Endothelial cell of umbilical vein (primary cell): ENCODE measurements at regions not wholly inside any gene's neighbourhood (a gene's known extent, or its start where the extent isn't known, plus 50 kb on each side); places are given as distances from the start of the nearest gene placed in this dataset.

ENCODE experiments used
- EZH2 ChIP-seq: IDR thresholded peaks from 2 replicates; pipeline ENCODE4 v1.6.1; 2012; ENCODE audit warnings: borderline replicate concordance, low read depth, mild to moderate bottlenecking, moderate library complexity, low read length, inconsistent platforms; ENCODE audit not compliant: severe bottlenecking
- FOS ChIP-seq: IDR thresholded peaks from 2 replicates; pipeline ENCODE4 v1.6.1; 2011; ENCODE audit warnings: mild to moderate bottlenecking, low read length, moderate library complexity, borderline replicate concordance; ENCODE audit not compliant: insufficient read depth
- GATA2 ChIP-seq: IDR thresholded peaks from 2 replicates; pipeline ENCODE4 v1.7.0; 2011; ENCODE audit warnings: low read depth, mild to moderate bottlenecking, moderate library complexity, mixed read lengths, low read length; ENCODE audit not compliant: insufficient read length, insufficient read depth
- JUN ChIP-seq: IDR thresholded peaks from 2 replicates; pipeline ENCODE4 v1.6.1; 2011; ENCODE audit warnings: borderline replicate concordance, low read depth; ENCODE audit not compliant: insufficient read length, insufficient read depth
- MYC ChIP-seq: IDR thresholded peaks from one replicate; pipeline ENCODE4 v1.6.1; 2011; ENCODE audit warnings: mild to moderate bottlenecking, low read depth, low read length
- POLR2A ChIP-seq: IDR thresholded peaks from 2 replicates; pipeline ENCODE4 v1.6.1; 2012; ENCODE audit warnings: low read depth, mild to moderate bottlenecking, control low read depth, low read length
- POLR2AphosphoS5 ChIP-seq: IDR thresholded peaks from 2 replicates; pipeline ENCODE4 v1.6.1; 2012; ENCODE audit warnings: low read depth, mild to moderate bottlenecking, control low read depth, low read length, moderate library complexity; ENCODE audit not compliant: insufficient read depth
- TF ChIP-seq, protein P1 (sequence below), 2 donors: IDR thresholded peaks; 1 replicate in 1 of 2; 2 replicates in 1 of 2; pipeline ENCODE4 v1.5.1; 2011; ENCODE audit warnings: low read length in 2 of 2, mild to moderate bottlenecking in 2 of 2, moderate library complexity in 2 of 2, control low read depth in 1 of 2, inconsistent platforms in 1 of 2, low read depth in 1 of 2; ENCODE audit not compliant: insufficient read depth in 1 of 2; ENCODE audit errors: extremely low read depth in 1 of 2
- TF ChIP-seq, protein P2 (sequence below): IDR thresholded peaks from 2 replicates; pipeline ENCODE4 v1.6.1; 2011; ENCODE audit not compliant: insufficient read depth, insufficient read length

DNA sequence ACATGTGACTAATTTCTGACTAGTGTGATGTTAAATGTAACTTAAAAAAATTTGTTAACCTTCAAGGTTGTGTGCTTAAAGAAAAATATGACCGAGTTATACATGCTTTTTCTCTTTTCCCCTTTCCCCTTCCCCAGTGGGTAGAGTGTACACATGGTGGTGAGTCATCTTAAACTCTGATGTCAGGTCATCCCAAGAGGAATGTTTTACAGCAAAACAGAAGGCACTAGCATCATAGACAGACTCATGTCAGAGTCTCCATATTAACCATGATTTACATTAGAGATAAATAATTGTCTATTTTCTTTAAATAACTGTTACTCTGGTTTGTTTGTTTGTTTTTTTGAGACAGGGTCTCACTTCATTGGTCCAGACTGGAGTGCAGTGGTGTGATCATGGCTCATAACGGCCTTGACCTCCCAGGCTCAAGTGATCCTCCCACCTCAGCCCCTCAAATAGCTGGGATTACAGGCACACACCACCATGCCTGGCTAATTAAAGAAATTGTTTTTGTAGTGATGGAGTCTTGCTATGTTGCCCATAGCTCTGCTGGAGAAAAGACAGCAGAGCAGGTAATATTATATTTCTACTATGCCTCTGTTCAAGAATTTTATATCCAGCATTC, 160.4 kb upstream of the PCDH9 start:
- TF ChIP-seq, protein P1, sequence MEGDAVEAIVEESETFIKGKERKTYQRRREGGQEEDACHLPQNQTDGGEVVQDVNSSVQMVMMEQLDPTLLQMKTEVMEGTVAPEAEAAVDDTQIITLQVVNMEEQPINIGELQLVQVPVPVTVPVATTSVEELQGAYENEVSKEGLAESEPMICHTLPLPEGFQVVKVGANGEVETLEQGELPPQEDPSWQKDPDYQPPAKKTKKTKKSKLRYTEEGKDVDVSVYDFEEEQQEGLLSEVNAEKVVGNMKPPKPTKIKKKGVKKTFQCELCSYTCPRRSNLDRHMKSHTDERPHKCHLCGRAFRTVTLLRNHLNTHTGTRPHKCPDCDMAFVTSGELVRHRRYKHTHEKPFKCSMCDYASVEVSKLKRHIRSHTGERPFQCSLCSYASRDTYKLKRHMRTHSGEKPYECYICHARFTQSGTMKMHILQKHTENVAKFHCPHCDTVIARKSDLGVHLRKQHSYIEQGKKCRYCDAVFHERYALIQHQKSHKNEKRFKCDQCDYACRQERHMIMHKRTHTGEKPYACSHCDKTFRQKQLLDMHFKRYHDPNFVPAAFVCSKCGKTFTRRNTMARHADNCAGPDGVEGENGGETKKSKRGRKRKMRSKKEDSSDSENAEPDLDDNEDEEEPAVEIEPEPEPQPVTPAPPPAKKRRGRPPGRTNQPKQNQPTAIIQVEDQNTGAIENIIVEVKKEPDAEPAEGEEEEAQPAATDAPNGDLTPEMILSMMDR (IDR thresholded peaks at IDR 0.05; ENCODE audit: extremely low read depth in 1 of 2, insufficient read depth in 1 of 2, low read depth in 1 of 2, low read length in 2 of 2): no peak
- TF ChIP-seq POLR2A (no peak), EZH2 (no peak), GATA2 (no peak), FOS (no peak), MYC (no peak), POLR2AphosphoS5 (no peak), JUN (no peak)
- TF ChIP-seq, protein P2, sequence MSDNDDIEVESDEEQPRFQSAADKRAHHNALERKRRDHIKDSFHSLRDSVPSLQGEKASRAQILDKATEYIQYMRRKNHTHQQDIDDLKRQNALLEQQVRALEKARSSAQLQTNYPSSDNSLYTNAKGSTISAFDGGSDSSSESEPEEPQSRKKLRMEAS: no peak
